ENCODE measurements at regions not wholly inside any gene's neighbourhood (a gene's known extent, or its start where the extent isn't known, plus 50 kb on each side); places are given as distances from the start of the nearest gene placed in this dataset.

GRCh38 chr7:19062216-19062615, 55.2 kb downstream of the TWIST1 start (continued):
- TF ChIP-seq POLR2A (IDR thresholded peaks at IDR 0.05; ENCODE audit: control extremely low read depth in 1 of 2, low read depth in 2 of 2, low read length in 2 of 2) (no peak), EZH2 (IDR thresholded peaks at IDR 0.05; ENCODE audit: low read depth, low read length, severe bottlenecking) (no peak), SUZ12 (IDR thresholded peaks at IDR 0.05; ENCODE audit: low read length) (no peak), NRF1 (IDR thresholded peaks at IDR 0.05; ENCODE audit: low read depth, low read length) (no peak)

All from H1 (cell line).